Cardiac fibroblast (primary cell): ENCODE measurements at regions not wholly inside any gene's neighbourhood (a gene's known extent, or its start where the extent isn't known, plus 50 kb on each side); places are given as distances from the start of the nearest gene placed in this dataset.

Source experiments
- DNase-seq, 2 donors: peaks; one replicate each; pipeline versions ENCODE4 v3.0.0 to v3.0.0-alpha.2; 2010; ENCODE audit warnings: low read depth in 2 of 2
- H3K4me3 ChIP-seq, 2 donors: replicated peaks in 1 of 2; 1 replicate in 1 of 2; 2 replicates in 1 of 2; pipeline ENCODE4 v1.5.1; 2011; ENCODE audit warnings: low read depth in 2 of 2, low read length in 2 of 2, mild to moderate bottlenecking in 2 of 2, moderate library complexity in 1 of 2
- TF ChIP-seq, protein P1 (sequence below): IDR thresholded peaks from one replicate; pipeline ENCODE4 v1.5.1; 2011; ENCODE audit warnings: low read depth, mild to moderate bottlenecking, low read length, inconsistent platforms

GRCh38 chr21:28731700-28732321, 260.9 kb downstream of the LTN1 start:
- H3K4me3 ChIP-seq, result no peak overlapping the region
- TF ChIP-seq, protein P1, sequence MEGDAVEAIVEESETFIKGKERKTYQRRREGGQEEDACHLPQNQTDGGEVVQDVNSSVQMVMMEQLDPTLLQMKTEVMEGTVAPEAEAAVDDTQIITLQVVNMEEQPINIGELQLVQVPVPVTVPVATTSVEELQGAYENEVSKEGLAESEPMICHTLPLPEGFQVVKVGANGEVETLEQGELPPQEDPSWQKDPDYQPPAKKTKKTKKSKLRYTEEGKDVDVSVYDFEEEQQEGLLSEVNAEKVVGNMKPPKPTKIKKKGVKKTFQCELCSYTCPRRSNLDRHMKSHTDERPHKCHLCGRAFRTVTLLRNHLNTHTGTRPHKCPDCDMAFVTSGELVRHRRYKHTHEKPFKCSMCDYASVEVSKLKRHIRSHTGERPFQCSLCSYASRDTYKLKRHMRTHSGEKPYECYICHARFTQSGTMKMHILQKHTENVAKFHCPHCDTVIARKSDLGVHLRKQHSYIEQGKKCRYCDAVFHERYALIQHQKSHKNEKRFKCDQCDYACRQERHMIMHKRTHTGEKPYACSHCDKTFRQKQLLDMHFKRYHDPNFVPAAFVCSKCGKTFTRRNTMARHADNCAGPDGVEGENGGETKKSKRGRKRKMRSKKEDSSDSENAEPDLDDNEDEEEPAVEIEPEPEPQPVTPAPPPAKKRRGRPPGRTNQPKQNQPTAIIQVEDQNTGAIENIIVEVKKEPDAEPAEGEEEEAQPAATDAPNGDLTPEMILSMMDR, result no peak

DNA sequence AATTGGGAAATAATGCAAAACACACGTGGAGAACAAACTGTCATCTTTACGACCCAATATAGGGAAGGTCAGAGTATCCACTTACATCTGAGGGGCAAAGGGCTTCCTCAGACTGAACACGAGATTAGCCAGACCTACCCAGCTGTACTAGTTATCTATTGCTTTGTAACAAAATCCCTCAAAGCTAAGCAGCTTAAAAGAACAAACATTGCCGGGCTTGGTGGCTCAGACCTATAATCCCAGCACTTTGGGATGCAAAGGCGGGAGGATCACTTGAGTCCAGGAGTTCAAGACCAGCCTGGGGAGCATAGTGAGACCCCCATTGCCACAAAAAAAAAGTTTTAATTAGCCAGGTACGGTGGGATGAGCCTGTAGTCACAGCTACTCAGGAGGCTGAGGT, 262.8 kb downstream of the LTN1 start:
- TF ChIP-seq, protein P1, result no peak
- DNase-seq, result no peak
- no peak overlapping the region for H3K4me3 ChIP-seq

More at GRCh38 chr21:28731700-28732321, 260.9 kb downstream of the LTN1 start:
- DNase-seq, result no peak

- TF ChIP-seq, protein P1, result no peak
- no peak for DNase-seq
- no peak overlapping the region for H3K4me3 ChIP-seq
Measured at GRCh38 chr21:28727809-28728208, 264.9 kb downstream of the LTN1 start.

GRCh38 chr21:28725396-28725795, 267.3 kb downstream of the LTN1 start:
- peak in 1 of 2 donors; percentile 19 for DNase-seq
- TF ChIP-seq, protein P1, result no peak
- no peak overlapping the region for H3K4me3 ChIP-seq

DNA sequence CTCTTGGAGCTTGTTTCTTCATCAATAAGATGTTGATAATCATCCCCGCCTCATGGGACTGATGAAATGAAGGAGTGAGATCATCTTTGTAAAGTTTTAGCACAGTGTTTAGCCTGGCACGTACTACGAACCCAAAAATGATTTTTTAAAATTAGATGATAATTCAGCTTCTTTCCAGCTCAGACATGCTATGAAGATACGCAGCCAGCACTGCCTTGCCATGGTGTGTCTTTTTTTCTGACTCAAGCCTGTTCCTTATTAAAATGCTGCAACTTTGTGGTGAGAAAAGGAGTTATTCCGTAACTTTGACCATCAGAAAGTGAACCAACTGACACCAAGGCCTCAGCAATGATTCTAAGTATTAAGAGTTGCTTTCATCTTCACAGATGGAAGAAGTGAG, 269.0 kb downstream of the LTN1 start:
- no peak for DNase-seq
- H3K4me3 ChIP-seq, result no peak overlapping the region
- TF ChIP-seq, protein P1, result no peak

DNA sequence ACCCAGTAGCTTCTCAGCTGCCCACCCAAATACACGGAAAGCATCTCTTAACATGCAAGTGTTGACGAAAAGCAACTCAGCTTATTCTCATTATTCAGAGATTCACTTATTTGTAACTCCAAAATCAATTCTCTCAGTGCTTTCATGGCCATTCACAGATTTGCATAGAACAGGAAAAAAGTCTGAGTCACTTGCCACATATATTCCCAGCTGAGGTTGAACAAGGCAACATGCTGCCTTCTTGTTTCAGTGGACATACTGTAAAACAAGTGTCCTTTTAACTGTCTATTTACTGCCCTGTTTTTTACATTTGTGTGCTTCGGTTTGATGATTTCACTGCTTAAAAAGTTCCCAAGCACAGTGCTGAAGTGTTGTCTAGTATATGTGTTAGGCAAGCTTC, 273.0 kb downstream of the LTN1 start:
- TF ChIP-seq, protein P1, result no peak
- H3K4me3 ChIP-seq, result no peak overlapping the region
- peak in 1 of 2 donors; percentile 46 for DNase-seq

DNA sequence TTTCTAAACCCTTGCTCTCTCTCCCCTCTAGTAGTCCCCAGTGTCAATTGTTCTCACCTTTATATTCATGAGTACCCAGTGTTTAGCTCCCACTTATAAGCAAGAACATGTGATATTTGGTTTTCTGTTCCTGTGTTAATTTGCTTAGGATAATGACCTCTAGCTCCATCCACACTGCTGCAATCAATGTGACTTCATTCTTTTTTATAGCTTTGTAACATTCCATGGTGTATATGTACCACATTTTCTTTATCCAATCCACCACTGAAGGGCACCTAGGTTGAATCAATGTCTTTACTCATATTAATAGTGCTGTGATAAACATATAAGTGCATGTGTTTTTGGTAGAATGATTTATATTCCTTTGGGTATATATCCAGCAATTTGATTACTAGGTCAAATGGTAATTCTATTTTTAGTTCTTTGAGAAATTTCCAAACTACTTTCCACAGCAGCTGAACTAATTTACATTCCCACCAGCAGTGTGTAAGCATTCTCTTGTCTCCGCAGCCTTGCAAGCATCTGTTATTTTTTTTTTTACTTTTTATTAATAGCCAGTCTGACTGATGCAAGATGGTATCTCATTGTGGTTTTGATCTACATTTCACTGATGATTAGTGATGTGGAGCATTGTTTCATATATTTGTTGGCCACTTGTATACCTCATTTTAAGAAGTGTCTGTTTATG, 277.8 kb downstream of the LTN1 start:
- TF ChIP-seq, protein P1, result no peak
- H3K4me3 ChIP-seq, result no peak overlapping the region
- peak; percentile 59 to 65 for DNase-seq
